ENCODE measurements at regions not wholly inside any gene's neighbourhood (a gene's known extent, or its start where the extent isn't known, plus 50 kb on each side); places are given as distances from the start of the nearest gene placed in this dataset.
"Not testable (repeated sequence)": the region's sequence is repeated elsewhere in the genome, so short reads cannot be mapped to it uniquely, and the experiment has no call there.

DNA sequence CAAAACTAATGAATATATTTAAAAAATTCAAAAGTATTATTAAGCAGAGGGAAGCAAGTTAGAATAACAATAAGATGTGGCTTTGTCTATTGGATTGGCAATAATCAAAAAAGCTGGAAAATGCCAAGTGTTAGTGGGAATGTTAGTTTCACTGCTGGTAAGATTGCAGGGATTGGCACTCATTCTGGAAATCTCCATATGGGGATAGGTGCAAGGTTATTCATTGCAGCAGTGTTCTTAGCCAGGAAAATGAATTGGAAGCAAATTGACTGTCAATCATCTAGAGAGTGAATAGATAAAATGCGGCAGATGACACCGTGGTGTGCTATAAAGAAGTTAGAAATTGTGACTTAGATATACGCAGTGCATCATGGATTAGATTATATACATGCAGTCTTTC is 1615.5 kb upstream of the PCDH7 start:
- H3K9ac ChIP-seq (ENCODE audit: insufficient read length, low read depth): no peak overlapping the region
- no peak for TF ChIP-seq ZNF274 (IDR thresholded peaks at IDR 0.05; ENCODE audit: low read depth, low read length)
- TF ChIP-seq YY1 (IDR thresholded peaks at IDR 0.05; ENCODE audit: insufficient read depth, insufficient read length): no peak
- TF ChIP-seq SUZ12 (IDR thresholded peaks at IDR 0.05; ENCODE audit: extremely low read depth, insufficient read depth, insufficient read length): no peak
- DNase-seq (ENCODE audit: low read depth, low spot score): no peak

DNA sequence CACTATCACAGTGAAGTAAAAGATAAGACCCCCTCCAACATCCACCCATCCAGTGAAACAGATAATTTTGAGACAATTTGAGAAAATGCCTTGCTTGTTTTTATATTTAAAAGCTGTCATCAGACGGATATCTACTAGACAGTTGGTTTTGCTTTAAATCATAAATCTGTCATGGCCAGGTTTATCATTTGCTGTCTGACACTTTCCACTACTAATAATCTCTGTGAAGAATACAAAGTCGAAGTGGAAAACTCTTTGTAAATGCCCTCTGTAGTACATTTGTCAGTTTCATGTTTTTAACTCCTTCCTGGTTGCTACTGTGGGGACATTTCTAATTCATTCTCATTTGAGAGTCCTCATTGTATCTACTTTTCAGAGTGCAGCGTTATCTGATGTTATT is 1606.2 kb upstream of the PCDH7 start:
- Histone ChIP-seq H3K9me3 (ENCODE audit: insufficient read depth, low read length) (no peaks in the 10 kb centered on the region), H3K4me1 (ENCODE audit: insufficient read depth, insufficient read length) (no peaks in the 10 kb centered on the region), H3K36me3 (ENCODE audit: insufficient read depth, insufficient read length, low read length) (no peaks in the 10 kb centered on the region), H3K27me3 (ENCODE audit: insufficient read depth, insufficient read length) (no peaks in the 10 kb centered on the region), H3K4me3 (ENCODE audit: insufficient read length, low read depth) (no peak overlapping the region), H3K9ac (ENCODE audit: insufficient read length, low read depth) (no peak overlapping the region)
- DNase-seq (ENCODE audit: low read depth, low spot score): no peak
- no peak for TF ChIP-seq ZNF274 (IDR thresholded peaks at IDR 0.05; ENCODE audit: low read depth, low read length)
- no peak for TF ChIP-seq SUZ12 (IDR thresholded peaks at IDR 0.05; ENCODE audit: extremely low read depth, insufficient read depth, insufficient read length)
- TF ChIP-seq YY1 (IDR thresholded peaks at IDR 0.05; ENCODE audit: insufficient read depth, insufficient read length): no peak

More for the DNA sequence above, 1615.5 kb upstream of the PCDH7 start:
- H3K36me3 ChIP-seq (ENCODE audit: insufficient read depth, insufficient read length, low read length): no peaks in the 10 kb centered on the region
- no peaks in the 10 kb centered on the region for H3K9me3 ChIP-seq (ENCODE audit: insufficient read depth, low read length)
- no peaks in the 10 kb centered on the region for H3K27me3 ChIP-seq (ENCODE audit: insufficient read depth, insufficient read length)
- H3K4me1 ChIP-seq (ENCODE audit: insufficient read depth, insufficient read length): no peaks in the 10 kb centered on the region
- no peak overlapping the region for H3K4me3 ChIP-seq (ENCODE audit: insufficient read length, low read depth)

DNA sequence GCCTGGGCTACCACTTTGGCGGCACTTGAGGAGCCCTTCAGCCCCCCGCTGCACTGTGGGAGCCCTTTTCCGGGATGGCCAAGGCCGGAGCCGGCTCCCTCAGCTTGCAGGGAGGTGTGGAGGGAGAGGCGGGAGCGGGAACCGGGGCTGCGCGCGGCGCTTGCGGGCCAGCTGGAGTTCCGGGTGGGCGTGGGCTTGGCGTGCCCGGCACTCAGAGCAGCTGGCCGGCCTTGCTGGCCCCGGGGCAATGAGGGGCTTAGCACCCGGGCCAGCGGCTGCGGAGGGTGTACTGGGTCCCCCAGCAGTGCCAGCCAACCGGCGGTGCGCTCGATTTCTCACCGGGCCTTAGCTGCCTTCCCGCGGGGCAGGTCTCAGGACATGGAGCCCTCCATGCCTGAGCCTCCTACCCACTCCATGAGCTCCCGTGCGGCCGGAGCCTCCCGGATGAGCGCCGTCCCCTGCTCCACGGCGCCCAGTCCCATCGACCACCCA is 1602.9 kb upstream of the PCDH7 start:
- not testable (repeated sequence) for DNase-seq (ENCODE audit: low read depth, low spot score); H3K27me3 ChIP-seq (ENCODE audit: insufficient read depth, insufficient read length); H3K9me3 ChIP-seq (ENCODE audit: insufficient read depth, low read length); H3K4me1 ChIP-seq (ENCODE audit: insufficient read depth, insufficient read length); H3K36me3 ChIP-seq (ENCODE audit: insufficient read depth, insufficient read length, low read length); H3K9ac ChIP-seq (ENCODE audit: insufficient read length, low read depth); H3K4me3 ChIP-seq (ENCODE audit: insufficient read length, low read depth)

DNA sequence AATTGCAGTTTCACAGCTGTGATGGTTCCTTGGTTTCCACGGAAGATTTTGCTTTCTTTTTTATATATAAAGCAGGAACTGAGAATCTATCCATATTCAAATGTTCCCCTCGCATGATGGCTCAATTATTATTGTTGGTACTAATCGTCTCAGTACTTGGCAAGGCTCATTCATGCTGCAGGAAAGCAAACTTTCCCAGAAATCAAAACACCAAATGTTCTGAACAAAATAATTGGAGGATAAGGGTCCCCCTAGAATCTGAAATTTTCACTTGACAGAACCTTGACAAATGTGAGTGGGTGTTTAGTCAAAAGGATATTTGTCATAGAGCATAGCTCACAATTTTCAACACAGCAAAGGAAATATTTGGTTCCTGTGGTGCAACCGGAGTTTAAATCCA is 1598.6 kb upstream of the PCDH7 start:
- DNase-seq (ENCODE audit: low read depth, low spot score): no peak
- no peaks in the 10 kb centered on the region for H3K4me1 ChIP-seq (ENCODE audit: insufficient read depth, insufficient read length)
- no peak overlapping the region for H3K9ac ChIP-seq (ENCODE audit: insufficient read length, low read depth)
- TF ChIP-seq SUZ12 (IDR thresholded peaks at IDR 0.05; ENCODE audit: extremely low read depth, insufficient read depth, insufficient read length) (no peak), YY1 (IDR thresholded peaks at IDR 0.05; ENCODE audit: insufficient read depth, insufficient read length) (no peak), ZNF274 (IDR thresholded peaks at IDR 0.05; ENCODE audit: low read depth, low read length) (no peak)
- H3K4me3 ChIP-seq (ENCODE audit: insufficient read length, low read depth): no peak overlapping the region
- no peaks in the 10 kb centered on the region for H3K36me3 ChIP-seq (ENCODE audit: insufficient read depth, insufficient read length, low read length)
- no peaks in the 10 kb centered on the region for H3K9me3 ChIP-seq (ENCODE audit: insufficient read depth, low read length)
- no peaks in the 10 kb centered on the region for H3K27me3 ChIP-seq (ENCODE audit: insufficient read depth, insufficient read length)

DNA sequence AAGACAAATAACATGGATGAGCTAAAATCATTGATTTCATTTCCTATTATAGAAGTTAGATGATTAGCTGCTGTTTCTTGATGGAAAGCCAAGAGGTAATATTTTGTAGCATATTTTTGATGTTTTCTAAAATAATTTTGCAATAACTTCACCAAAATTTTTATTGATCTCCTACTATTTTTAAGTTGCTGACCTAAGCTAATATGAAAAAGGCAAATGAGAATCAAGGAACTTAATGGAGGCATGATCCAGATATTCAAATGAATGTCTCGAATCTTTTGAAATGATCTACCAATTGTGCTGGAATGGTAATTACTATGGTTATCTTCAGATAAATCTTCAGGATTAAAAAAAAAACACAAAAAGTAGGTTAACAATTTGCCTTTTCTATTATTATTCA is 1591.4 kb upstream of the PCDH7 start:
- no peaks in the 10 kb centered on the region for H3K36me3 ChIP-seq (ENCODE audit: insufficient read depth, insufficient read length, low read length)
- H3K4me3 ChIP-seq (ENCODE audit: insufficient read length, low read depth): no peak overlapping the region
- H3K9me3 ChIP-seq (ENCODE audit: insufficient read depth, low read length): no peaks in the 10 kb centered on the region
- TF ChIP-seq SUZ12 (IDR thresholded peaks at IDR 0.05; ENCODE audit: extremely low read depth, insufficient read depth, insufficient read length) (no peak), YY1 (IDR thresholded peaks at IDR 0.05; ENCODE audit: insufficient read depth, insufficient read length) (no peak), ZNF274 (IDR thresholded peaks at IDR 0.05; ENCODE audit: low read depth, low read length) (no peak)
- H3K27me3 ChIP-seq (ENCODE audit: insufficient read depth, insufficient read length): no peaks in the 10 kb centered on the region
- no peak for DNase-seq (ENCODE audit: low read depth, low spot score)
- H3K9ac ChIP-seq (ENCODE audit: insufficient read length, low read depth): no peak overlapping the region
- no peaks in the 10 kb centered on the region for H3K4me1 ChIP-seq (ENCODE audit: insufficient read depth, insufficient read length)

DNA sequence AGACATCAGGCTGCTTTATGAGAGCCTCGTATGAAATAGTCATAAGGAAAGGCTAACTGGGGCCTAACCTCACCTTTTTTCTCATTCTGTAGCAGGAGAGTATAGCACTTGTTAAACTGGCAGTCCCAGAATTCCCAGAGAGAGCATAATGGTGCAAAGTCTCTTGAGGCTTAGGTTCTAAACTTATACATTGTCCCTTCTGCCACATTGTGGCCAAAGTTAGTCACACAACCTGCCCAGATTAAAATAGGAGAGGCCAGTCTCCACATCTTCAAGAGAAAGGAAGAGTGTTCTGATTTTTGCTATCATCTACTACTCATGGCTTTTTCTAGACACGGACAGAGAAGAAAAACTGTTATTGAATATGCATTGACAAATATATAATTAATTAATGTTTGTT is 1588.9 kb upstream of the PCDH7 start:
- Histone ChIP-seq H3K9ac (ENCODE audit: insufficient read length, low read depth) (no peak overlapping the region), H3K9me3 (ENCODE audit: insufficient read depth, low read length) (no peaks in the 10 kb centered on the region), H3K4me3 (ENCODE audit: insufficient read length, low read depth) (no peak overlapping the region), H3K4me1 (ENCODE audit: insufficient read depth, insufficient read length) (no peaks in the 10 kb centered on the region), H3K36me3 (ENCODE audit: insufficient read depth, insufficient read length, low read length) (no peaks in the 10 kb centered on the region), H3K27me3 (ENCODE audit: insufficient read depth, insufficient read length) (no peaks in the 10 kb centered on the region)
- DNase-seq (ENCODE audit: low read depth, low spot score): peak; percentile 1
- TF ChIP-seq SUZ12 (IDR thresholded peaks at IDR 0.05; ENCODE audit: extremely low read depth, insufficient read depth, insufficient read length) (no peak), YY1 (IDR thresholded peaks at IDR 0.05; ENCODE audit: insufficient read depth, insufficient read length) (no peak), ZNF274 (IDR thresholded peaks at IDR 0.05; ENCODE audit: low read depth, low read length) (no peak)

DNA sequence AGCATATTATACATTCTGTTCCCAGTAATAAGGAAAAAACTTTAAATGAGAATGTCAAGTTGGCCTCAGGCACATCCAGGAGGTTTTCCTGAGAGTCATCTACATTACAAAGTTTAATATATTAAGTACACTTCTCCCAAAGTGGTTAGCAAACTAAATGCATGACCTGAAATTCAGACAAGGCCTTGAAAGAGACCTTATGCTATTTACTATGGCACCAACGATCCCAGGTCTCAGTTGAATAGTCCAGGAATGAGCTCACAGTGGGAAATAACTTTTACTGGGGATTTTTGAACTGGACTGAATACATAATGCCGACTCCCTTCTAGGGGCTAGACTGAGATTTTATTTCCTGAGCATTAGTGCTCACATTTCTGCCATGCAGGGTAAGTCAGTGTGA is 1577.5 kb upstream of the PCDH7 start:
- TF ChIP-seq SUZ12 (IDR thresholded peaks at IDR 0.05; ENCODE audit: extremely low read depth, insufficient read depth, insufficient read length): no peak
- Histone ChIP-seq H3K4me3 (ENCODE audit: insufficient read length, low read depth) (no peak overlapping the region), H3K36me3 (ENCODE audit: insufficient read depth, insufficient read length, low read length) (no peaks in the 10 kb centered on the region), H3K9ac (ENCODE audit: insufficient read length, low read depth) (no peak overlapping the region), H3K4me1 (ENCODE audit: insufficient read depth, insufficient read length) (no peaks in the 10 kb centered on the region), H3K9me3 (ENCODE audit: insufficient read depth, low read length) (no peaks in the 10 kb centered on the region), H3K27me3 (ENCODE audit: insufficient read depth, insufficient read length) (no peaks in the 10 kb centered on the region)
- no peak for DNase-seq (ENCODE audit: low read depth, low spot score)

DNA sequence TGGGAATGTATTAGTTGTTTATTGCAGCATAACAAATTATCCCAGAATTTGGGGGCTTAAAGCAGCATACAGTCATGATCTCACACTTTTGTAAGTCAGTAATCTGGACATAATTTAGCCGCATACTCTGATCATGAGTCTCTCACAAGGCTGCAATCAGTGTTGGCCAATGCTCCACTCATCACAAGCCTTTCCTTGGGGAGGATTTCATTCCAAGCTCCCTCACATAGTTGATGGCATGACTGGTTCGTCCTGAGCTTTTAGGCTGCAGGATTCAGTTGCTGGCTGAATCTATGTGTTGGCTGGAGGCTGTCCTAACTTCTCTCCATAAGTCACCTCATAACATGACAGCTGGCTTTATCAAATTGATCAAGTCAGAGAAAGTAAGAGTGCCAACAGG is 1568.6 kb upstream of the PCDH7 start:
- H3K4me3 ChIP-seq (ENCODE audit: insufficient read length, low read depth): no peak overlapping the region
- no peak for TF ChIP-seq SUZ12 (IDR thresholded peaks at IDR 0.05; ENCODE audit: extremely low read depth, insufficient read depth, insufficient read length)
- no peak for TF ChIP-seq YY1 (IDR thresholded peaks at IDR 0.05; ENCODE audit: insufficient read depth, insufficient read length)
- TF ChIP-seq ZNF274 (IDR thresholded peaks at IDR 0.05; ENCODE audit: low read depth, low read length): no peak
- H3K9ac ChIP-seq (ENCODE audit: insufficient read length, low read depth): no peak overlapping the region
- H3K9me3 ChIP-seq (ENCODE audit: insufficient read depth, low read length): no peaks in the 10 kb centered on the region
- no peak for DNase-seq (ENCODE audit: low read depth, low spot score)
- H3K27me3 ChIP-seq (ENCODE audit: insufficient read depth, insufficient read length): no peaks in the 10 kb centered on the region
- no peaks in the 10 kb centered on the region for H3K36me3 ChIP-seq (ENCODE audit: insufficient read depth, insufficient read length, low read length)
- no peaks in the 10 kb centered on the region for H3K4me1 ChIP-seq (ENCODE audit: insufficient read depth, insufficient read length)

Data from NT2/D1 (cell line).